RWPE2 (cell line): ENCODE measurements at regions not wholly inside any gene's neighbourhood (a gene's known extent, or its start where the extent isn't known, plus 50 kb on each side); places are given as distances from the start of the nearest gene placed in this dataset.
"Not testable (repeated sequence)": the region's sequence is repeated elsewhere in the genome, so short reads cannot be mapped to it uniquely, and the experiment has no call there.

Experiments
- ATAC-seq: fragments of 200-7000 bp; cut with Tn5 transposase; 3 replicates; pipeline ENCODE4 v1.9.1; 2021; ENCODE audit warnings: low read depth
- DNase-seq: peaks from one replicate; pipeline ENCODE4 v3.0.0-alpha.2; 2020; ENCODE audit warnings: low spot score
- H3K27ac ChIP-seq: fragments of 450-650 bp; 2 replicates; pipeline ENCODE4 v1.5.1; 2017; ENCODE audit warnings: mild to moderate bottlenecking; ENCODE audit not compliant: poor library complexity, severe bottlenecking
- H3K27me3 ChIP-seq: fragments of 250-450 bp; sonication (Bioruptor Pico); 2 replicates; pipeline ENCODE4 v1.5.1; 2021; ENCODE audit warnings: mild to moderate bottlenecking, moderate library complexity; ENCODE audit not compliant: insufficient read depth, poor library complexity, severe bottlenecking
- H3K36me3 ChIP-seq: fragments of 250-450 bp; sonication (Bioruptor Pico); 2 replicates; pipeline ENCODE4 v1.5.1; 2020; ENCODE audit warnings: low read depth, mild to moderate bottlenecking, moderate library complexity
- H3K4me1 ChIP-seq: fragments of 250-450 bp; sonication (Bioruptor Pico); 2 replicates; pipeline ENCODE4 v1.5.1; 2021; ENCODE audit warnings: mild to moderate bottlenecking, moderate library complexity; ENCODE audit not compliant: insufficient read depth, poor library complexity, severe bottlenecking
- H3K4me3 ChIP-seq: fragments of 250-450 bp; sonication (Bioruptor Pico); 2 replicates; pipeline ENCODE4 v1.5.1; 2021; ENCODE audit warnings: mild to moderate bottlenecking, moderate library complexity; ENCODE audit not compliant: severe bottlenecking
- H3K9me3 ChIP-seq: fragments of 250-450 bp; sonication (Bioruptor Pico); 2 replicates; pipeline ENCODE4 v1.5.1; 2021; ENCODE audit warnings: mild to moderate bottlenecking, moderate library complexity; ENCODE audit not compliant: severe bottlenecking
- TF ChIP-seq, protein P1 (sequence below): fragments of 450-650 bp; IDR thresholded peaks from one replicate; pipeline ENCODE4 v1.5.1; 2017; ENCODE audit warnings: mild to moderate bottlenecking, moderate library complexity; ENCODE audit not compliant: poor library complexity, severe bottlenecking

DNA sequence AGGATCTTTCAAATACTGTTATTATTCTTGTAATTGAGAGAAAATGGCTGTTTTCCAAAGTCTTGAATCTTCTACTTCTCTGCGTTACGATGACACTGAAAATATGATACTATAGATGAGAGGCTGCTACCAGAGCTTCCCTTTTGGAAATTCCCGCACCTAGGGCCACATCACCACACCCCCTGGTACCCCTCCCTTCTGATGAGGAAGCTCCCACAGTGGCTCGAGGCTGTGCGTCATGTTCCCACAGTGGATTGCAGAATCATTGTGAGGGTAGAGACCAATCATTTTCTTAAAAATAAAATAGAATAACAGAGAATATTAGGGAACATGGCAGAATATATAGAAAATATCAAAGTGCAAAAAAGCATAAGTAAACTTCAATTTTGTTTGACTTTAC, 268.9 kb upstream of the SMIM21 start:
- ATAC-seq (no peak), DNase-seq (no peak)
- H3K4me3 ChIP-seq: no peak overlapping the region
- H3K36me3 ChIP-seq: no peaks in the 10 kb centered on the region
- no peaks in the 10 kb centered on the region for H3K4me1 ChIP-seq
- TF ChIP-seq, protein P1, sequence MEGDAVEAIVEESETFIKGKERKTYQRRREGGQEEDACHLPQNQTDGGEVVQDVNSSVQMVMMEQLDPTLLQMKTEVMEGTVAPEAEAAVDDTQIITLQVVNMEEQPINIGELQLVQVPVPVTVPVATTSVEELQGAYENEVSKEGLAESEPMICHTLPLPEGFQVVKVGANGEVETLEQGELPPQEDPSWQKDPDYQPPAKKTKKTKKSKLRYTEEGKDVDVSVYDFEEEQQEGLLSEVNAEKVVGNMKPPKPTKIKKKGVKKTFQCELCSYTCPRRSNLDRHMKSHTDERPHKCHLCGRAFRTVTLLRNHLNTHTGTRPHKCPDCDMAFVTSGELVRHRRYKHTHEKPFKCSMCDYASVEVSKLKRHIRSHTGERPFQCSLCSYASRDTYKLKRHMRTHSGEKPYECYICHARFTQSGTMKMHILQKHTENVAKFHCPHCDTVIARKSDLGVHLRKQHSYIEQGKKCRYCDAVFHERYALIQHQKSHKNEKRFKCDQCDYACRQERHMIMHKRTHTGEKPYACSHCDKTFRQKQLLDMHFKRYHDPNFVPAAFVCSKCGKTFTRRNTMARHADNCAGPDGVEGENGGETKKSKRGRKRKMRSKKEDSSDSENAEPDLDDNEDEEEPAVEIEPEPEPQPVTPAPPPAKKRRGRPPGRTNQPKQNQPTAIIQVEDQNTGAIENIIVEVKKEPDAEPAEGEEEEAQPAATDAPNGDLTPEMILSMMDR: no peak
- H3K9me3 ChIP-seq: no peaks in the 10 kb centered on the region
- no peak overlapping the region for H3K27ac ChIP-seq
- H3K27me3 ChIP-seq: no peaks in the 10 kb centered on the region

DNA sequence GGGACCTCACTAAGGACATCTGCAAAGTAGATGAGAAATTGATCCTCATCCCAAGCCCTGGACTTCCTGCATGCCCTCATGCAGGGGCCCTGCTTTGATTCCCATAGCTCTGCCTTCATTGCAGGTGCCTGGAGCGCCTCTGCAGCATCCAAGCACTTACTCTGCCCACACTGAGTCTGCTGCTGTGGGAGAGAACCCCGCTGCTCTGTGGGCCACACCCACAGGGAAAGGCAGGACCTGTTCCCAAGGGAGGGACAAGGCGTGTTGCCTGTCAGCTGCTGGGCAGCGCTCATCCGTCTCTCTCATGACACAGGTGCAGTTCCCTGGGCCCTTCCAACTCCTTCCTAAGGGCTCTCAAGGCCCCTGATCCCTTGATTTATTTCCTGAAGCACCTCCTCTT, 266.8 kb upstream of the SMIM21 start:
- Histone ChIP-seq H3K36me3 (no peaks in the 10 kb centered on the region), H3K27ac (no peak overlapping the region), H3K4me1 (no peaks in the 10 kb centered on the region), H3K9me3 (no peaks in the 10 kb centered on the region), H3K27me3 (no peaks in the 10 kb centered on the region), H3K4me3 (no peak overlapping the region)
- TF ChIP-seq, protein P1: no peak
- DNase-seq (no peak), ATAC-seq (no peak)

GRCh38 chr18:75691483-75691882, 264.0 kb upstream of the SMIM21 start:
- no peak overlapping the region for H3K4me3 ChIP-seq
- H3K36me3 ChIP-seq: no peaks in the 10 kb centered on the region
- H3K27me3 ChIP-seq: peaks cover 12% of the 10 kb centered on the region
- no peak overlapping the region for H3K27ac ChIP-seq
- ATAC-seq (no peak), DNase-seq (no peak)
- H3K9me3 ChIP-seq: no peaks in the 10 kb centered on the region
- TF ChIP-seq, protein P1: no peak
- H3K4me1 ChIP-seq: no peaks in the 10 kb centered on the region

DNA sequence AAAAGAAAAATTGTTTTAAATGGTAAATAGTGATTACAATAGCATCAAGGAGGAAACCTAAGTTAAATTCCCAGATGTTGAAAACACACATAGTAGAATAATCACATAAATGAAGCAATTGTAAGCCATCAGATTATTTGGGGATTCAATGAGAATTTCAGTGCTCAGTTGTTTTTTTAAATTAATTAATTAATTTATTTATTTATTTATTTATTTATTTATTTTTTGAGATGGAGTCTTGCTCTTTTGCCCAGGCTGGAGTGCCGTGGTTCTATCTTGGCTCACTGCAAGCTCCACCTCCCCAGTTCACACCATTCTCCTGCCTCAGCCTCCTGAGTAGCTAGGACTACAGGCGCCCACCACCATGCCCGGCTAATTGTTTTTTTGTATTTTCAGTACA, 262.8 kb upstream of the SMIM21 start:
- H3K9me3 ChIP-seq, ATAC-seq, H3K27ac ChIP-seq, H3K4me3 ChIP-seq, H3K36me3 ChIP-seq, H3K4me1 ChIP-seq, DNase-seq: not testable (repeated sequence)
- peaks cover 13% of the 10 kb centered on the region for H3K27me3 ChIP-seq

- TF ChIP-seq, protein P1: no peak
- DNase-seq: no peak
- Histone ChIP-seq H3K27ac (no peak overlapping the region), H3K27me3 (peaks cover 13% of the 10 kb centered on the region), H3K4me1 (no peaks in the 10 kb centered on the region), H3K36me3 (no peaks in the 10 kb centered on the region), H3K9me3 (no peaks in the 10 kb centered on the region), H3K4me3 (no peak overlapping the region)
- ATAC-seq: no peak
Measured at GRCh38 chr18:75687626-75688025, 260.1 kb upstream of the SMIM21 start.
